Kidney epithelial cell (primary cell): ENCODE measurements at regions not wholly inside any gene's neighbourhood (a gene's known extent, or its start where the extent isn't known, plus 50 kb on each side); places are given as distances from the start of the nearest gene placed in this dataset.
A peak's percentile ranks its signal among the peaks of the same experiment; 100 is the strongest.

ENCODE experiments used
- DNase-seq: peaks from one replicate; pipeline ENCODE4 v3.0.0-alpha.2; 2010; ENCODE audit warnings: low read depth
- H3K27me3 ChIP-seq: 2 replicates; pipeline ENCODE4 v1.6.0; 2011; ENCODE audit warnings: low read length; ENCODE audit not compliant: control insufficient read depth, insufficient read depth
- H3K36me3 ChIP-seq: 2 replicates; pipeline ENCODE4 v1.5.1; 2011; ENCODE audit warnings: low read length; ENCODE audit not compliant: control insufficient read depth, insufficient read depth
- H3K4me3 ChIP-seq: 2 replicates; pipeline ENCODE4 v1.5.1; 2011; ENCODE audit warnings: low read depth, mild to moderate bottlenecking, control low read depth, low read length
- TF ChIP-seq, protein P1 (sequence below): IDR thresholded peaks from 2 replicates; pipeline ENCODE4 v1.5.1; 2011; ENCODE audit warnings: mild to moderate bottlenecking, moderate library complexity, low read length, control low read depth, inconsistent platforms; ENCODE audit not compliant: insufficient read depth, poor library complexity, severe bottlenecking

DNA sequence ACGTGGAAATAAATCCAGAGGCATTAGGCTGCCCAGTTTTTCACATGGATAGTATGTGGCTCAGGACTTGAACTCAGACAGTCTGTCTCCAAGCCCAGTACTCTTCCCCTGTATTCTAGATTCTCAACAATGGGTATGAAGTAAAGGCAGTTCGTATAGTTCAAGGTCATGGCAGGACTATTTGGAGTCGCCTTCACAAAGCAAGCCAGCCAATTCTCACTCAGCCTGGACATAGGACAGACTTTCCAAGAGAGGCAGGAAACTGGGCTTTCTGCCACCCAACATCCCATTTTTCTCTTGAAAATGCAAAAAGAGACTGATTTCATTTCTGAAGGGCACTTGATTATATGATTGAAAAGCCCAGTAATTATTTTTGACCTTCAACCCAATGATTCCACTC lies 111.0 kb downstream of the EDN1 start:
- Histone ChIP-seq H3K36me3 (no peaks in the 10 kb centered on the region), H3K27me3 (no peaks in the 10 kb centered on the region), H3K4me3 (no peak overlapping the region)
- no peak for DNase-seq
- TF ChIP-seq, protein P1, sequence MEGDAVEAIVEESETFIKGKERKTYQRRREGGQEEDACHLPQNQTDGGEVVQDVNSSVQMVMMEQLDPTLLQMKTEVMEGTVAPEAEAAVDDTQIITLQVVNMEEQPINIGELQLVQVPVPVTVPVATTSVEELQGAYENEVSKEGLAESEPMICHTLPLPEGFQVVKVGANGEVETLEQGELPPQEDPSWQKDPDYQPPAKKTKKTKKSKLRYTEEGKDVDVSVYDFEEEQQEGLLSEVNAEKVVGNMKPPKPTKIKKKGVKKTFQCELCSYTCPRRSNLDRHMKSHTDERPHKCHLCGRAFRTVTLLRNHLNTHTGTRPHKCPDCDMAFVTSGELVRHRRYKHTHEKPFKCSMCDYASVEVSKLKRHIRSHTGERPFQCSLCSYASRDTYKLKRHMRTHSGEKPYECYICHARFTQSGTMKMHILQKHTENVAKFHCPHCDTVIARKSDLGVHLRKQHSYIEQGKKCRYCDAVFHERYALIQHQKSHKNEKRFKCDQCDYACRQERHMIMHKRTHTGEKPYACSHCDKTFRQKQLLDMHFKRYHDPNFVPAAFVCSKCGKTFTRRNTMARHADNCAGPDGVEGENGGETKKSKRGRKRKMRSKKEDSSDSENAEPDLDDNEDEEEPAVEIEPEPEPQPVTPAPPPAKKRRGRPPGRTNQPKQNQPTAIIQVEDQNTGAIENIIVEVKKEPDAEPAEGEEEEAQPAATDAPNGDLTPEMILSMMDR: no peak

DNA sequence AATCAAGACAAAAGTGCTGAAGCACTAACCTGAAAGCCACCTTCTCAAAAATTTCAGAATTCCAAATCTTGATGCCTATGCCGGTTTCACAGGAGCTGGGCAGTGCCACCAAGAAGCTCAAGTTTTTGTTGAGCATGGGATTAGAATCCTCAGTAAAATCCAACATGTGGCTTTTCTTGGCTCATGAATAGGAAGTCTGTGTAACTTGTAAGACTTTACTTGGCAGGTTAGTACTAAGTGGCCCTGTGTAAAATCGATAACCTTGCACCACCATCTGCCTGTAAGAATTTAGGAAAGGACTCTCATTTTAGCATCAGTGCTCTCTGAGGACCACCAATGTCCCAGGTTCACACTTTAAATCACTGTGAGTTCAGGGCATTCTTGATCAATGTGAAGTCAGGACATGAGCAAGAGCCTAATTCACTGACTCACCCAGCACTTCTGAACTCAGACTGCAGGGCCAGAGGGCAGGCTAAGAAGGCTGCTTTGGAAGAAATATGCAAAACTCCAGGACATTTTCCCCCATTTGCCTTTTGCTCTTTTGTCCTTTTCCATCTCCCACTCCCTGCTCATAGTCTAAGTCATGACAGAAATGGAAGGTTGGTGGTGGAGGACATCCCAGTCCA lies 113.2 kb downstream of the EDN1 start:
- H3K4me3 ChIP-seq: no peak overlapping the region
- peak; percentile 26 for DNase-seq
- H3K27me3 ChIP-seq: no peaks in the 10 kb centered on the region
- H3K36me3 ChIP-seq: no peaks in the 10 kb centered on the region
- TF ChIP-seq, protein P1: no peak

DNA sequence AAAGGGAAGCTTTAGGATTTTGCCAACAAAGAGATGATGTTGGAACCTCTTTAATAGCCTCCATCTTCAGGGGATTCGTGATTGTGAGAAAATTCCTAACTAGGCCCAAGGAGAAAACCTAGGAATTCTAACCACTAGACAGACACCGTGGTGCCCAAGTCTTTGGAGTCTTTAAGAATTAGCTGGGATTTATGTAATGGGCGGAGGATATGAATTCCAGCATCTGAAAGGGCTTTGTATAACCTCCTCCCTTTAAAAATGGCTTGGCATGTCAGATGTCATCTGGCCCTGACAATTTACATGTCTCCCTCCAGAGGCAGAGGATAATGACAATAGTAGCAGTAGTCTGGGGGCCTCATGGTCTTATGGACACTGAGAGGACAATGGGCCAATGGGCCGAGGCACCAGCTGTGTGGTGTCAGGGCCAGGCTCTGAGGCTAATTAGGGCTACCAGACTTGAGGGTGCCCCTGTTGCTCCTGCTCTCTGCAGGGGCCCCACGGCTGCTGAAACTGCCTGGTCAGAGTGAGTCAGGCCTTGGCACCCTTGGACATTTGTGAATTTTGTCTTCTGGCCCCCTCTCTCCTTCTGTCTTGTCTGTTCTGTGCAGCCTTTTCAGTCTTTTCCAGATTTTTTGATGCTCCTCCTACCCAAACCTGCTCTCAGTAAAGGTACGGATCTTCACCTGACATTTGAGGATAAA lies 113.9 kb downstream of the EDN1 start:
- no peak for DNase-seq
- Histone ChIP-seq H3K27me3 (no peaks in the 10 kb centered on the region), H3K36me3 (no peaks in the 10 kb centered on the region), H3K4me3 (no peak overlapping the region)
- TF ChIP-seq, protein P1: no peak

DNA sequence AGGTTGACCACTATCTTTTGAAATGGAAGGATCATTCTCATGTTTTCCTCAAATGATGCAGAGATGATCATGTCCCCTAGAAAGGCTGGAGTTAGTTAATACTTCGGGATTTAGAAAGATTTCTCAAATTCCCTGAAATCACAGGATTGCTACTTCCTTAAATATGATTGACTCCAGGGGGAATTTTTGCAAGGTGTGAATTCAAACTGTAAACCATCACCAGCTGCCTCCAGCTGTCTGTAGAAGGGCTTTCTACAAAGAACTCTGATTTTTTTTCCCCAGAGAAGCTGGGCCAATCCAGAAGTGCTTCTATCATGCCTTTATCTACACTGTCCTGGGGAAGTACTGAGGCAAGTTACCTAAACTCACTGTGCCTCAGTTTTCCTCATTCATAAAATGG lies 114.5 kb downstream of the EDN1 start:
- TF ChIP-seq, protein P1: no peak
- no peak for DNase-seq
- H3K4me3 ChIP-seq: no peak overlapping the region
- H3K27me3 ChIP-seq: no peaks in the 10 kb centered on the region
- no peaks in the 10 kb centered on the region for H3K36me3 ChIP-seq

DNA sequence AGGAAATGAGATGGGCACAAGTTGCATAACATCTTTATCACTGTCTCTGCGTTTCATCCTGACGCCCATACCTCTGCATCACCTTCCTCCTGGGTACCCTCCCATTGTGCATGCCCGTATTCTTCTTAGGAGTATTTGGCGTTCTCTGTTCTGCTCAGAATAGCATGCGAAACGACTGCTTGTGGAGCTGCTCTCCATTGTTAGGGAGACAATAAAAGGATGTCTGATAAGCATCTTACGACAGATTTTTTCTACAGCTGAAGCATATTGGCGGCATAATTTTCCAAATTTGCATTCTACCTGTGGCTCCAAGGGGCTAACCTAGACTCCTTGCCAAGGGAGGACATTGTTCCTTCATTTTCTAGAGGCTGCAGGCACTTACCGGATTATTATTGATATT lies 118.6 kb downstream of the EDN1 start:
- TF ChIP-seq, protein P1: no peak
- Histone ChIP-seq H3K27me3 (no peaks in the 10 kb centered on the region), H3K36me3 (no peaks in the 10 kb centered on the region), H3K4me3 (no peak overlapping the region)
- DNase-seq: no peak

DNA sequence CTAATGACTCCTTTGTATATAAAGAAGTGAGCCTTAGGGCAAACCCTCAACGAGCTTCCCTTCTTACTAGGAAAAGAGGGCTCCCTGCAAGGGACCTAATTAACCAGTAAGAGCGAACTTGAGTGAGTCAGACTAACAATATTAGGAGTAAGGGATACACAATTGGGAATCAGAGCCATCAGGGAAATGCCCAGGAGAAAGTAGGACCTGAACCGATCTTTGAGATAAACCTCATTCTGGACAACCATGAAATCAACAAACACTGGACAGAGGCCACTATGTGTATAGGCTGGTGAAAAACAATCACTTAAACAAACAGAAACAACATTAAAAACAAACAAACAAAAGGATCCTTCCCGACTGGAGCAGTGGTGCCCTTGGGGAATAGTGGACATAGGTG lies 120.8 kb downstream of the EDN1 start:
- Histone ChIP-seq H3K27me3 (no peaks in the 10 kb centered on the region), H3K36me3 (no peaks in the 10 kb centered on the region), H3K4me3 (no peak overlapping the region)
- TF ChIP-seq, protein P1: no peak
- no peak for DNase-seq
